Stimulated activated effector memory CD8-positive, alpha-beta T cell treated with anti-CD3 and anti-CD28 coated beads, Interleukin-12 subunit alpha, Interleukin-12 subunit beta, amount 100 ng/mL, for 72 hours (primary cell): ENCODE measurements at regions not wholly inside any gene's neighbourhood (a gene's known extent, or its start where the extent isn't known, plus 50 kb on each side); places are given as distances from the start of the nearest gene placed in this dataset.
"Not testable (repeated sequence)": the region's sequence is repeated elsewhere in the genome, so short reads cannot be mapped to it uniquely, and the experiment has no call there.

Source experiments
- ATAC-seq: fragments of 150-1000 bp; cut with Tn5 transposase; 2 replicates; pipeline ENCODE4 v1.10.0; 2021
- DNase-seq, 2 donors: peaks; one replicate each; pipeline ENCODE4 v3.0.0; 2021 to 2022; ENCODE audit warnings: low spot score in 2 of 2
- H3K27ac Mint-ChIP-seq: one replicate; pipeline ENCODE4 v1.8.0; 2022; ENCODE audit warnings: mild to moderate bottlenecking, mixed read lengths
- H3K36me3 Mint-ChIP-seq: one replicate; pipeline ENCODE4 v1.8.0; 2022; ENCODE audit warnings: mild to moderate bottlenecking, mixed read lengths
- H3K4me1 Mint-ChIP-seq: one replicate; pipeline ENCODE4 v1.8.0; 2022; ENCODE audit warnings: mixed read lengths
- H3K4me3 Mint-ChIP-seq: one replicate; pipeline ENCODE4 v1.8.0; 2022; ENCODE audit warnings: mild to moderate bottlenecking, mixed read lengths
- H3K9me3 Mint-ChIP-seq: one replicate; pipeline ENCODE4 v1.8.0; 2022; ENCODE audit warnings: mixed read lengths

- ATAC-seq, H3K4me3 Mint-ChIP-seq, DNase-seq, H3K27ac Mint-ChIP-seq, H3K36me3 Mint-ChIP-seq, H3K4me1 Mint-ChIP-seq: not testable (repeated sequence)
- peaks cover 26% of the 10 kb centered on the region for H3K9me3 Mint-ChIP-seq
Observed at GRCh38 chr1:71290506-71291237, 209.8 kb upstream of the ZRANB2 start.

- Mint-ChIP-seq H3K27ac (no peak overlapping the region), H3K4me3 (no peak overlapping the region), H3K9me3 (peaks cover 14% of the 10 kb centered on the region), H3K4me1 (no peaks in the 10 kb centered on the region), H3K36me3 (no peaks in the 10 kb centered on the region)
- DNase-seq, result no peak
- ATAC-seq, result no peak
Observed at GRCh38 chr1:71285529-71285928, 204.7 kb upstream of the ZRANB2 start.

- no peaks in the 10 kb centered on the region for H3K4me1 Mint-ChIP-seq
- ATAC-seq (no peak), DNase-seq (no peak)
- H3K4me3 Mint-ChIP-seq, result no peak overlapping the region
- H3K27ac Mint-ChIP-seq, result no peak overlapping the region
- H3K9me3 Mint-ChIP-seq, result peaks cover 20% of the 10 kb centered on the region
- H3K36me3 Mint-ChIP-seq, result no peaks in the 10 kb centered on the region
Observed at GRCh38 chr1:71276466-71276865, 195.6 kb upstream of the ZRANB2 start.

GRCh38 chr1:71273334-71273733 is 192.5 kb upstream of the ZRANB2 start:
- H3K4me1 Mint-ChIP-seq, result no peaks in the 10 kb centered on the region
- ATAC-seq (no peak), DNase-seq (no peak)
- H3K27ac Mint-ChIP-seq, result no peak overlapping the region
- no peak overlapping the region for H3K4me3 Mint-ChIP-seq
- peaks cover 23% of the 10 kb centered on the region for H3K9me3 Mint-ChIP-seq
- no peaks in the 10 kb centered on the region for H3K36me3 Mint-ChIP-seq

GRCh38 chr1:71270394-71270915 is 189.6 kb upstream of the ZRANB2 start:
- H3K4me3 Mint-ChIP-seq, result no peak overlapping the region
- no peaks in the 10 kb centered on the region for H3K4me1 Mint-ChIP-seq
- DNase-seq, result no peak
- ATAC-seq, result no peak
- H3K36me3 Mint-ChIP-seq, result no peaks in the 10 kb centered on the region
- peaks cover 24% of the 10 kb centered on the region for H3K9me3 Mint-ChIP-seq
- H3K27ac Mint-ChIP-seq, result no peak overlapping the region

- Mint-ChIP-seq H3K36me3 (no peaks in the 10 kb centered on the region), H3K27ac (no peak overlapping the region), H3K4me3 (no peak overlapping the region), H3K9me3 (peaks cover 21% of the 10 kb centered on the region), H3K4me1 (no peaks in the 10 kb centered on the region)
- DNase-seq, result no peak
- ATAC-seq, result no peak
Observed at GRCh38 chr1:71269818-71270217, 189.0 kb upstream of the ZRANB2 start.

GRCh38 chr1:71269179-71269578 is 188.3 kb upstream of the ZRANB2 start:
- no peaks in the 10 kb centered on the region for H3K4me1 Mint-ChIP-seq
- H3K9me3 Mint-ChIP-seq, result peaks cover 21% of the 10 kb centered on the region
- H3K27ac Mint-ChIP-seq, result no peak overlapping the region
- no peak overlapping the region for H3K4me3 Mint-ChIP-seq
- no peaks in the 10 kb centered on the region for H3K36me3 Mint-ChIP-seq
- ATAC-seq (no peak), DNase-seq (no peak)

- DNase-seq, result no peak
- no peak for ATAC-seq
- H3K4me3 Mint-ChIP-seq, result no peak overlapping the region
- peaks cover 18% of the 10 kb centered on the region for H3K9me3 Mint-ChIP-seq
- H3K36me3 Mint-ChIP-seq, result no peaks in the 10 kb centered on the region
- H3K27ac Mint-ChIP-seq, result no peak overlapping the region
- H3K4me1 Mint-ChIP-seq, result no peaks in the 10 kb centered on the region
Observed at GRCh38 chr1:71267220-71267619, 186.4 kb upstream of the ZRANB2 start.

- ATAC-seq, result no peak
- Mint-ChIP-seq H3K36me3 (no peaks in the 10 kb centered on the region), H3K4me1 (no peaks in the 10 kb centered on the region), H3K27ac (no peak overlapping the region), H3K4me3 (no peak overlapping the region), H3K9me3 (peaks cover 10% of the 10 kb centered on the region)
- no peak for DNase-seq
Observed at GRCh38 chr1:71264039-71264438, 183.2 kb upstream of the ZRANB2 start.

GRCh38 chr1:71262970-71263369 is 182.1 kb upstream of the ZRANB2 start:
- Mint-ChIP-seq H3K36me3 (no peaks in the 10 kb centered on the region), H3K27ac (no peak overlapping the region), H3K4me1 (no peaks in the 10 kb centered on the region), H3K4me3 (no peak overlapping the region), H3K9me3 (peaks cover 10% of the 10 kb centered on the region)
- ATAC-seq (no peak), DNase-seq (no peak)

- Mint-ChIP-seq H3K4me1 (no peaks in the 10 kb centered on the region), H3K9me3 (peaks cover 15% of the 10 kb centered on the region), H3K4me3 (no peak overlapping the region), H3K27ac (no peak overlapping the region), H3K36me3 (no peaks in the 10 kb centered on the region)
- ATAC-seq (no peak), DNase-seq (no peak)
Observed at GRCh38 chr1:71252900-71253299, 172.1 kb upstream of the ZRANB2 start.

GRCh38 chr1:71245246-71245645 is 164.4 kb upstream of the ZRANB2 start:
- ATAC-seq, result no peak

GRCh38 chr1:71242239-71242638 is 161.4 kb upstream of the ZRANB2 start:
- no peaks in the 10 kb centered on the region for H3K36me3 Mint-ChIP-seq
- ATAC-seq (no peak), DNase-seq (no peak)
- no peaks in the 10 kb centered on the region for H3K4me1 Mint-ChIP-seq
- no peak overlapping the region for H3K27ac Mint-ChIP-seq
- peaks cover 9% of the 10 kb centered on the region for H3K9me3 Mint-ChIP-seq
- no peak overlapping the region for H3K4me3 Mint-ChIP-seq

More at GRCh38 chr1:71245246-71245645, 164.4 kb upstream of the ZRANB2 start:
- H3K9me3 Mint-ChIP-seq, result peaks cover 14% of the 10 kb centered on the region
- no peaks in the 10 kb centered on the region for H3K4me1 Mint-ChIP-seq
- H3K27ac Mint-ChIP-seq, result no peak overlapping the region
- DNase-seq, result no peak
- no peaks in the 10 kb centered on the region for H3K36me3 Mint-ChIP-seq
- H3K4me3 Mint-ChIP-seq, result no peak overlapping the region

- H3K36me3 Mint-ChIP-seq, result no peaks in the 10 kb centered on the region
- no peak overlapping the region for H3K4me3 Mint-ChIP-seq
- no peak for ATAC-seq
- H3K4me1 Mint-ChIP-seq, result no peaks in the 10 kb centered on the region
- no peak overlapping the region for H3K27ac Mint-ChIP-seq
- H3K9me3 Mint-ChIP-seq, result peaks cover 6% of the 10 kb centered on the region
- DNase-seq, result no peak
Observed at GRCh38 chr1:71240656-71241055, 159.8 kb upstream of the ZRANB2 start.

- DNase-seq (no peak), ATAC-seq (no peak)
- H3K27ac Mint-ChIP-seq, result no peak overlapping the region
- H3K36me3 Mint-ChIP-seq, result no peaks in the 10 kb centered on the region
- H3K4me1 Mint-ChIP-seq, result no peaks in the 10 kb centered on the region
- no peak overlapping the region for H3K4me3 Mint-ChIP-seq
- peaks cover 19% of the 10 kb centered on the region for H3K9me3 Mint-ChIP-seq
Observed at GRCh38 chr1:71236503-71236902, 155.7 kb upstream of the ZRANB2 start.

- Mint-ChIP-seq H3K36me3 (no peaks in the 10 kb centered on the region), H3K4me1 (no peaks in the 10 kb centered on the region), H3K27ac (no peak overlapping the region)
Observed at GRCh38 chr1:71233645-71234044, 152.8 kb upstream of the ZRANB2 start.

More at GRCh38 chr1:71233645-71234044, 152.8 kb upstream of the ZRANB2 start:
- Mint-ChIP-seq H3K4me3 (no peak overlapping the region), H3K9me3 (peaks cover 26% of the 10 kb centered on the region)
- no peak for DNase-seq
- ATAC-seq, result no peak
